BE2C (cell line): ENCODE measurements at regions not wholly inside any gene's neighbourhood (a gene's known extent, or its start where the extent isn't known, plus 50 kb on each side); places are given as distances from the start of the nearest gene placed in this dataset.
"Not testable (repeated sequence)": the region's sequence is repeated elsewhere in the genome, so short reads cannot be mapped to it uniquely, and the experiment has no call there.

Experiments used
- DNase-seq: peaks from one replicate; pipeline ENCODE4 v3.0.0-alpha.2; 2020
- H3K27me3 ChIP-seq: fragments of 250-450 bp; sonication (Bioruptor Pico); 2 replicates; pipeline ENCODE4 v1.5.1; 2020; ENCODE audit warnings: mild to moderate bottlenecking
- H3K36me3 ChIP-seq: fragments of 250-450 bp; sonication (Bioruptor Pico); 2 replicates; pipeline ENCODE4 v1.5.1; 2020; ENCODE audit warnings: mild to moderate bottlenecking
- H3K4me1 ChIP-seq: fragments of 250-450 bp; sonication (Bioruptor Pico); 2 replicates; pipeline ENCODE4 v1.5.1; 2020
- H3K4me3 ChIP-seq: 2 replicates; pipeline ENCODE4 v1.5.1; 2011; ENCODE audit warnings: low read depth, low read length
- H3K9me3 ChIP-seq: fragments of 250-450 bp; sonication (Bioruptor Pico); 2 replicates; pipeline ENCODE4 v1.5.1; 2020
- CTCF ChIP-seq: IDR thresholded peaks from 2 replicates; pipeline ENCODE4 v1.5.1; 2012; ENCODE audit warnings: mild to moderate bottlenecking, low read depth, low read length

GRCh38 chr2:138373993-138374408 lies 127.6 kb upstream of the SPOPL start:
- H3K4me3 ChIP-seq: no peak overlapping the region
- H3K36me3 ChIP-seq: no peaks in the 10 kb centered on the region
- peak; percentile 13 for DNase-seq
- no peaks in the 10 kb centered on the region for H3K27me3 ChIP-seq
- no peaks in the 10 kb centered on the region for H3K9me3 ChIP-seq
- peak; percentile 66 for TF ChIP-seq CTCF
- H3K4me1 ChIP-seq: no peaks in the 10 kb centered on the region

DNA sequence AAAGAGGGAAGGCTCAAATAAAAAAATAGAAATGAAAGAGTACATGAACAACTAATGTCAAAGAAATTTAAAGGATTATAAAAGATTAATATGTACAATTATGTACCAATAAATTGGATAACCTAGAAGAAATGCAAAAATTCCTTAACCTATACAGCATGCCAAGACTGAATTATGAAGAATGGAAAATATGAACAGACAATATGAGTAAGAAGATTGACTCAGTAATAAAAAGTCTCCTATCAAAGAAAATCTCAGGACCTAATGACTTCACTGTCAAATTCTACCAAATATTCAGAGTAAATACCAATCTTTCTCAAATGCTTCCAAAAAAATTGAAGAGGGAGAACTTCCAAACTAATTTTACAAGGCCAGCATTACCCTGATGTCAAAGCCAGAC lies 120.2 kb upstream of the SPOPL start:
- Histone ChIP-seq H3K9me3 (no peaks in the 10 kb centered on the region), H3K4me3 (no peak overlapping the region), H3K27me3 (no peaks in the 10 kb centered on the region), H3K4me1 (no peaks in the 10 kb centered on the region), H3K36me3 (no peaks in the 10 kb centered on the region)
- DNase-seq: no peak
- TF ChIP-seq CTCF: no peak

DNA sequence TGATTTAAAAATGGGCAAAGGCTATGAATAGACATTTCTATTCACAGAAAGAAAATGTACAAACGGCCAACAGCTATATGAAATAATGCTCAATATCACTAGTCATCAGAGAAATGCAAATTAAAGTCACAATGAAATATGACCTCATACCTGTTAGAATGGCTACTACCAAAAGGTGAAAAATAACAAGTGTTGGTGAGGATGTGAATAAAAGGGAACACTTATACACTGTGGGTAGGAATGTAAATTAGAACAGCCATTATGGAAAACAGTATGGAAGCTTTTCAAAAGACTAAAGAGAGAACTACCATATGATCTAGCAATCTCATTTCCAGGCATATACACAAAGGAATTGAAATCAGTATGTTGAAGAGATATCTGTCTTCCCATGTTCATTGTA lies 118.9 kb upstream of the SPOPL start:
- DNase-seq: no peak

DNA sequence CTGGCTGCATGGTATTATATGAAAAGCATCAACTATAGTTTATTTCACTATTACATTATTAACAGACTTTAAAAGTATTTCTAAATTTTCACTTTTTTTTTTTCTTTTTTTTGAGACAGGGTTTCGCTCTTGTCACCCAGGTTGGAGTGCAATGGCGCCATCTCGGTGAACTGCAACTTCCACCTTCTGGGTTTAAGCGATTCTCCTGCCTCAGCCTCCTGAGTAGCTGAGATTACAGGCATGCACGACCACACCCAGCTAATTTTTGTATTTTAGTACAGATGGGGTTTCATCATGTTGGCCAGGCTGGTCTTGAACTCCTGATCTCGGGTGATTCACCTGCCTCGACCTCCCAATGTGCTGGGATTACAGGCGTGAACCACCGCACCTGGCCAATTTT lies 115.4 kb upstream of the SPOPL start:
- H3K36me3 ChIP-seq, H3K27me3 ChIP-seq, H3K9me3 ChIP-seq, H3K4me3 ChIP-seq, H3K4me1 ChIP-seq, DNase-seq: not testable (repeated sequence)

More for the DNA sequence above, 118.9 kb upstream of the SPOPL start:
- no peaks in the 10 kb centered on the region for H3K4me1 ChIP-seq
- no peaks in the 10 kb centered on the region for H3K9me3 ChIP-seq
- no peak overlapping the region for H3K4me3 ChIP-seq
- no peaks in the 10 kb centered on the region for H3K36me3 ChIP-seq
- TF ChIP-seq CTCF: no peak
- no peaks in the 10 kb centered on the region for H3K27me3 ChIP-seq

- TF ChIP-seq CTCF: no peak
- Histone ChIP-seq H3K4me1 (no peaks in the 10 kb centered on the region), H3K27me3 (no peaks in the 10 kb centered on the region), H3K36me3 (no peaks in the 10 kb centered on the region), H3K9me3 (no peaks in the 10 kb centered on the region), H3K4me3 (no peak overlapping the region)
- no peak for DNase-seq
These were observed 112.5 kb upstream of the SPOPL start for GRCh38 chr2:138389063-138389462.

GRCh38 chr2:138390316-138390945 lies 111.1 kb upstream of the SPOPL start:
- Histone ChIP-seq H3K4me1 (no peaks in the 10 kb centered on the region), H3K36me3 (no peaks in the 10 kb centered on the region), H3K27me3 (no peaks in the 10 kb centered on the region), H3K9me3 (no peaks in the 10 kb centered on the region), H3K4me3 (no peak overlapping the region)
- DNase-seq: no peak
- no peak for TF ChIP-seq CTCF

GRCh38 chr2:138391946-138392345 lies 109.6 kb upstream of the SPOPL start:
- Histone ChIP-seq H3K9me3 (no peaks in the 10 kb centered on the region), H3K4me3 (no peak overlapping the region), H3K4me1 (no peaks in the 10 kb centered on the region), H3K27me3 (no peaks in the 10 kb centered on the region), H3K36me3 (no peaks in the 10 kb centered on the region)
- TF ChIP-seq CTCF: no peak
- DNase-seq: no peak
